ENCODE measurements at regions not wholly inside any gene's neighbourhood (a gene's known extent, or its start where the extent isn't known, plus 50 kb on each side); places are given as distances from the start of the nearest gene placed in this dataset.
A peak's percentile ranks its signal among the peaks of the same experiment; 100 is the strongest.

DNA sequence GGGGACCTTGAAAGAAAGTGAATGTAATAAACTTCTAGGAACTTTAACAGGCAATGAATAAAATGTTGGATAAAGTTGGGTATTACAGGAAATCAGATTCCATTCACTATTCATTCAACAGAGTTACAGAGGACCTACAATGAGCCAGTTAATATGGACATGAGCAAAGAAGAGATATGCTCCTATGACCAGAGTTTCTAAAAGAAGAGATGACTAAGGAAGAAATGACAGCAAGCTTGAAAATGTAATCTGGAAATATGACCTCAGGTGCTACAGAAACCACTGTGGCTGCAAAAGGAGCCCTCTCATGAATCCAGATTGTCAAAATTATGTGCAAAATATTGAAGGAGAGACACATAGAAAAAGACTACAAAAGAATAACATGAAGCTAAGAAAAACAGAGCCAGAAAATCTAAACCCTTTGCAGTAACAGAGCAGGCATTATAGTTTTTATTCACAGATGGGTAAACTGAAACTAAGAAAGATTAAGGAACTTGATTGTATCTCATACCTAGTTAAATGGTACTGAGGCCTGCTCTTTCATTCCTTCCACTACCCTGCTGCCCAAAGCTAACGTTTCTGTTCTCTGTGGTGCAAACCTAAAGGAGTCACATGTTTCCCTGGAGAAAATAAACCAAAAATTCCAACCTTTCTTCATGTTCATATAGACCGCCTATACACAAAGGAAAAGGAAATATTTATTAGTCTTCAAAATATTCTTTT lies 378.3 kb downstream of the GBA3 start:
- no peak for DNase-seq
- Histone ChIP-seq H3K4me1 (no peaks in the 10 kb centered on the region), H3K27ac (no peak overlapping the region), H3K36me3 (ENCODE audit: insufficient read depth in 1 of 2, low read depth in 1 of 2) (no peaks in the 10 kb centered on the region), H3K27me3 (ENCODE audit: insufficient read depth in 3 of 3, low read length in 2 of 3) (no peaks in the 10 kb centered on the region), H3K9me3 (no peaks in the 10 kb centered on the region), H3K4me3 (no peak overlapping the region)
- peak in 1 of 4 donors; percentile 54 for ATAC-seq
- TF ChIP-seq CTCF (IDR thresholded peaks at IDR 0.05) = no peak
- 57 to 65% (median 60%) methylated on average over 2 of the region's 2 CpGs for WGBS, 3 donors
- intact Hi-C loops (cut with DNase I) = no loop called here

DNA sequence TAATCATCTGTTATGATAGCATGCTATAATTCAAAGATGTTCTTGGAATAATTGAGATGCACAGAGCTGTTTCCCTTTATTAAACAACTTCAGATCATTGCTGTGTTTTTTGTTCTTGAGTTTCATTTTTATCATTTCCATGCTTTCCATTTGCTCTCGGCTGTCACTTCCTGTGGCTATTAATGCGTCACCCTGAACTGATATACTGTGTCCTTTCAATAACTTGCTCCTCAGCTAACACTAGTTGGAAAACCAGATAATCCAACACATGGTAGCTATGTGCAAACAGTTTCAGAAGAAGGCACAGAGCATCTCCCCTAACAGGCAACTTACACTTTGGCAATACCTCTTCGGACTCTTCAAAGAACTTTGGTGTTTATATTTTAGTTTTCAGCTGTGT lies 376.0 kb downstream of the GBA3 start:
- intact Hi-C loops (cut with DNase I) = no loop called here
- H3K4me3 ChIP-seq = no peak overlapping the region
- no peaks in the 10 kb centered on the region for H3K27me3 ChIP-seq (ENCODE audit: insufficient read depth in 3 of 3, low read length in 2 of 3)
- WGBS, 3 donors = 47 to 62% (median 59%) methylated on average over 3 of the region's 3 CpGs
- no peaks in the 10 kb centered on the region for H3K36me3 ChIP-seq (ENCODE audit: insufficient read depth in 1 of 2, low read depth in 1 of 2)
- H3K9me3 ChIP-seq = no peaks in the 10 kb centered on the region
- H3K4me1 ChIP-seq = no peaks in the 10 kb centered on the region
- no peak for DNase-seq
- H3K27ac ChIP-seq = no peak overlapping the region
- TF ChIP-seq CTCF (IDR thresholded peaks at IDR 0.05) = no peak
- no peak for ATAC-seq

- ATAC-seq (no peak), DNase-seq (no peak)
- no peak overlapping the region for H3K27ac ChIP-seq
- H3K36me3 ChIP-seq (ENCODE audit: insufficient read depth in 1 of 2, low read depth in 1 of 2) = no peaks in the 10 kb centered on the region
- intact Hi-C loops (cut with DNase I) = no loop called here
- no peak for TF ChIP-seq CTCF (IDR thresholded peaks at IDR 0.05)
- H3K27me3 ChIP-seq (ENCODE audit: insufficient read depth in 3 of 3, low read length in 2 of 3) = no peaks in the 10 kb centered on the region
- WGBS, 3 donors = 86 to 89% (median 89%) methylated on average over 5 of the region's 5 CpGs
- no peaks in the 10 kb centered on the region for H3K4me1 ChIP-seq
- no peak overlapping the region for H3K4me3 ChIP-seq
- H3K9me3 ChIP-seq = no peaks in the 10 kb centered on the region
Observed at GRCh38 chr4:23068287-23068686, 375.6 kb downstream of the GBA3 start.

GRCh38 chr4:23062188-23062587 lies 369.5 kb downstream of the GBA3 start:
- H3K4me1 ChIP-seq = no peaks in the 10 kb centered on the region
- H3K27me3 ChIP-seq (ENCODE audit: insufficient read depth in 3 of 3, low read length in 2 of 3) = no peaks in the 10 kb centered on the region
- intact Hi-C loops (cut with DNase I) = no loop called here
- DNase-seq (no peak), ATAC-seq (no peak)
- 89 to 93% (median 91%) methylated on average over 2 of the region's 2 CpGs for WGBS, 3 donors
- no peaks in the 10 kb centered on the region for H3K36me3 ChIP-seq (ENCODE audit: insufficient read depth in 1 of 2, low read depth in 1 of 2)
- H3K9me3 ChIP-seq = no peaks in the 10 kb centered on the region
- H3K27ac ChIP-seq = no peak overlapping the region
- TF ChIP-seq CTCF (IDR thresholded peaks at IDR 0.05) = no peak
- H3K4me3 ChIP-seq = no peak overlapping the region

DNA sequence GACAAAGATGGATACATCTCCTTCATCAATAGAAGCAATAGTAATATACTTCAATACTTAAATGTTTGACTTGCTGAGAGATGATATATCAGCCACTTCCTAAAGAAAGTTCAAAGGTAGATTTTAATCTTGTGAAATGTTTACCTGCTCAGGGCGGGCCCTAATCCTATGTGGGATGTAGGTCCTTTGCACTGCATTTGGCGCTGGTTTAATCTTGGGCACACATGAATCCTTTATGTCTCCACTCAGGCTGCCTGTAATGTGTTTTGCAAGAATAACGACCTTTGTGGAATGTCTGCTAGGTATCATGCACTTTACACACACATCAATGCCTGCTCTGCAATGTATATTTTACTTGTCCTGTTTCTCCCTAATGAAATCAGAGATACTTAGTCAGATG lies 368.7 kb downstream of the GBA3 start:
- DNase-seq = no peak
- intact Hi-C loops (cut with DNase I) = no loop called here
- WGBS, 3 donors = 69 to 76% (median 69%) methylated on average over 3 of the region's 3 CpGs

More for the DNA sequence above, 368.7 kb downstream of the GBA3 start:
- H3K9me3 ChIP-seq = no peaks in the 10 kb centered on the region
- no peak for TF ChIP-seq CTCF (IDR thresholded peaks at IDR 0.05)
- H3K27me3 ChIP-seq (ENCODE audit: insufficient read depth in 3 of 3, low read length in 2 of 3) = no peaks in the 10 kb centered on the region
- no peaks in the 10 kb centered on the region for H3K36me3 ChIP-seq (ENCODE audit: insufficient read depth in 1 of 2, low read depth in 1 of 2)
- ATAC-seq = no peak
- no peak overlapping the region for H3K4me3 ChIP-seq
- no peaks in the 10 kb centered on the region for H3K4me1 ChIP-seq
- no peak overlapping the region for H3K27ac ChIP-seq

Data from psoas muscle (tissue), 7 donors.